B cell (primary cell): ENCODE measurements at regions not wholly inside any gene's neighbourhood (a gene's known extent, or its start where the extent isn't known, plus 50 kb on each side); places are given as distances from the start of the nearest gene placed in this dataset.

ENCODE experiments used
- ATAC-seq: fragments of 200-7000 bp; cut with Tn5 transposase; one replicate; pipeline ENCODE4 v1.10.0; 2021; ENCODE audit warnings: low read depth, mild to moderate bottlenecking, moderate number of reproducible peaks, moderate library complexity
- CTCF ChIA-PET: fragments of 350-600 bp; sonication (Branson Sonifier 250); formaldehyde crosslinking; loops from one replicate; lab custom pipeline; 2021; ENCODE audit warnings: antibody characterized with exemption, inconsistent platforms; lab: Charles Lee
- POLR2A ChIA-PET: fragments of 350-600 bp; sonication (Branson Sonifier 250); formaldehyde crosslinking; loops from one replicate; lab custom pipeline; 2021; ENCODE audit warnings: antibody characterized with exemption; lab: Charles Lee
- DNase-seq: peaks from one replicate; pipeline ENCODE4 v3.0.0; 2013
- H2AFZ ChIP-seq: 2 replicates; pipeline ENCODE4 v1.6.1; 2012; ENCODE audit warnings: mild to moderate bottlenecking, low read depth, low read length; ENCODE audit not compliant: insufficient read depth, poor library complexity, severe bottlenecking
- H3K27ac ChIP-seq, 2 donors: 1 replicate in 1 of 2; 2 replicates in 1 of 2; pipeline ENCODE4 v1.5.1; 2012 to 2013; ENCODE audit warnings: low read length in 2 of 2, mild to moderate bottlenecking in 2 of 2, moderate library complexity in 1 of 2
- H3K27me3 ChIP-seq, 4 experiments: fragments of 200-600 bp in 1 of 4; sonication (generic) in 1 of 4; replicated peaks in 1 of 4; 1 replicate in 2 of 4; 2 replicates in 2 of 4; pipeline versions ENCODE4 v1.6.1 to v1.7.0; 2013 to 2016; ENCODE audit warnings: low read length in 3 of 4, mild to moderate bottlenecking in 2 of 4, mixed read lengths in 1 of 4, moderate library complexity in 1 of 4; ENCODE audit not compliant: insufficient read depth in 4 of 4, control insufficient read depth in 3 of 4; ENCODE audit errors: control extremely low read depth in 1 of 4
- H3K36me3 ChIP-seq, 2 experiments: replicated peaks in 1 of 2; 1 replicate in 1 of 2; 2 replicates in 1 of 2; pipeline versions ENCODE4 v1.6.1 to v1.7.1; 2013; ENCODE audit warnings: low read length in 1 of 2; ENCODE audit not compliant: insufficient read depth in 2 of 2, control insufficient read depth in 1 of 2; ENCODE audit errors: control extremely low read depth in 1 of 2, extremely low read depth in 1 of 2
- H3K4me1 ChIP-seq, 2 donors: fragments of 200-600 bp in 1 of 2; sonication (generic) in 1 of 2; 1 replicate in 1 of 2; 2 replicates in 1 of 2; pipeline versions ENCODE4 v1.5.1 to v1.6.1; 2013 to 2017; ENCODE audit warnings: low read length in 2 of 2; ENCODE audit not compliant: control insufficient read depth in 2 of 2, insufficient read depth in 2 of 2
- H3K4me2 ChIP-seq: replicated peaks from 2 replicates; pipeline ENCODE3; 2012; ENCODE audit warnings: mild to moderate bottlenecking, low read depth, low read length; ENCODE audit not compliant: poor library complexity, severe bottlenecking
- H3K4me3 ChIP-seq, 5 experiments: fragments of 200-600 bp in 1 of 5; sonication (generic) in 1 of 5; 1 replicate in 3 of 5; 2 replicates in 2 of 5; pipeline versions ENCODE4 v1.5.1 to v1.7.0; 2011 to 2016; ENCODE audit warnings: low read length in 4 of 5, mild to moderate bottlenecking in 4 of 5, low read depth in 2 of 5, control low read depth in 1 of 5, moderate library complexity in 1 of 5; ENCODE audit not compliant: insufficient read depth in 1 of 5; ENCODE audit errors: control extremely low read depth in 1 of 5, extremely low read depth in 1 of 5
- H3K79me2 ChIP-seq: fragments of 200-600 bp; sonication (generic); one replicate; pipeline ENCODE4 v1.6.0; 2016; ENCODE audit warnings: low read length; ENCODE audit not compliant: control insufficient read depth, insufficient read depth
- H3K9ac ChIP-seq: fragments of 200-600 bp; sonication (generic); 2 replicates; pipeline ENCODE4 v1.6.1; 2017; ENCODE audit warnings: mild to moderate bottlenecking, low read length, moderate library complexity
- H3K9me3 ChIP-seq, 3 donors: one replicate each; pipeline versions ENCODE4 v1.6.1 to v1.7.1; 2013; ENCODE audit warnings: low read length in 2 of 3; ENCODE audit not compliant: control insufficient read depth in 2 of 3, insufficient read depth in 1 of 3; ENCODE audit errors: control extremely low read depth in 1 of 3
- H4K20me1 ChIP-seq: 2 replicates; pipeline ENCODE4 v1.6.0; 2012; ENCODE audit warnings: mild to moderate bottlenecking, low read length; ENCODE audit not compliant: insufficient read depth, control insufficient read depth, poor library complexity, severe bottlenecking
- H3K27ac Mint-ChIP-seq: one replicate; pipeline ENCODE4 v1.8.0; 2021; ENCODE audit warnings: mixed read lengths
- H3K27me3 Mint-ChIP-seq: one replicate; pipeline ENCODE4 v1.8.0; 2021; ENCODE audit warnings: mixed read lengths
- H3K4me1 Mint-ChIP-seq: one replicate; pipeline ENCODE4 v1.8.0; 2021; ENCODE audit warnings: mixed read lengths
- H3K4me3 Mint-ChIP-seq: one replicate; pipeline ENCODE4 v1.8.0; 2021; ENCODE audit warnings: mixed read lengths
- H3K9me3 Mint-ChIP-seq: one replicate; pipeline ENCODE4 v1.8.0; 2022; ENCODE audit warnings: mixed read lengths; ENCODE audit not compliant: insufficient read depth
- CTCF ChIP-seq: fragments of 200-600 bp; IDR thresholded peaks from one replicate; pipeline ENCODE4 v1.8.0; 2022; ENCODE audit warnings: antibody characterized with exemption, mild to moderate bottlenecking
- EZH2 ChIP-seq: IDR thresholded peaks from 2 replicates; pipeline ENCODE4 v1.6.1; 2012; ENCODE audit warnings: borderline replicate concordance, low read depth, mild to moderate bottlenecking, moderate library complexity, low read length; ENCODE audit not compliant: insufficient read depth, poor library complexity, severe bottlenecking
- WGBS: methylation state at CpG from one replicate; pipeline ENCODE4 v1.1.5; 2013; ENCODE audit warnings: missing lambda C conversion rate; ENCODE audit not compliant: insufficient coverage; 5-methylcytosine and 5-hydroxymethylcytosine counted together
- intact Hi-C: fragments of 100-400 bp; cut with micrococcal nuclease; formaldehyde crosslinking; loops from one replicate; pipeline ENCODE4 v1.10.0; 2022

- H3K9me3 ChIP-seq = peaks cover 0 to 4% (median 0%) of the 10 kb centered on the region in 3 donors
- ATAC-seq (no peak), DNase-seq (no peak)
- no peak overlapping the region for H3K4me2 ChIP-seq
- H3K27me3 ChIP-seq = no peaks in the 10 kb centered on the region
- no peak overlapping the region for H3K4me3 Mint-ChIP-seq
- TF ChIP-seq CTCF = no peak
- no peak for TF ChIP-seq EZH2
- H3K4me3 ChIP-seq = no peak overlapping the region
- no peaks in the 10 kb centered on the region for H3K4me1 ChIP-seq
- no peaks in the 10 kb centered on the region for H3K36me3 ChIP-seq
- peaks cover 11% of the 10 kb centered on the region for H3K9me3 Mint-ChIP-seq
- no peak overlapping the region for H3K27ac ChIP-seq
- H2AFZ ChIP-seq = no peak overlapping the region
- no peak overlapping the region for H3K27ac Mint-ChIP-seq
- H3K4me1 Mint-ChIP-seq = no peaks in the 10 kb centered on the region
- H4K20me1 ChIP-seq = no peaks in the 10 kb centered on the region
- POLR2A ChIA-PET = no interaction called here
- intact Hi-C loops = no loop called here
- CTCF ChIA-PET = no interaction called here
- H3K27me3 Mint-ChIP-seq = no peaks in the 10 kb centered on the region
- WGBS = 90% methylated on average over 3 of the region's 3 CpGs
- no peak overlapping the region for H3K9ac ChIP-seq
- no peaks in the 10 kb centered on the region for H3K79me2 ChIP-seq
These were observed 439.3 kb upstream of the CTNND2 start for GRCh38 chr5:12343558-12343957.

GRCh38 chr5:12335938-12336337 lies 431.7 kb upstream of the CTNND2 start:
- ChIA-PET CTCF (no interaction called here), POLR2A (no interaction called here)
- H3K4me2 ChIP-seq = no peak overlapping the region
- H3K27me3 Mint-ChIP-seq = no peaks in the 10 kb centered on the region
- DNase-seq (no peak), ATAC-seq (no peak)
- H3K9me3 Mint-ChIP-seq = peaks cover 9% of the 10 kb centered on the region
- H4K20me1 ChIP-seq = no peaks in the 10 kb centered on the region
- no peaks in the 10 kb centered on the region for H3K9me3 ChIP-seq
- H3K9ac ChIP-seq = no peak overlapping the region
- TF ChIP-seq EZH2 (no peak), CTCF (no peak)
- 22% methylated on average over 1 of the region's 3 CpGs for WGBS
- H3K4me3 Mint-ChIP-seq = no peak overlapping the region
- H3K27ac Mint-ChIP-seq = no peak overlapping the region
- no peaks in the 10 kb centered on the region for H3K4me1 Mint-ChIP-seq
- no peaks in the 10 kb centered on the region for H3K27me3 ChIP-seq
- H3K4me1 ChIP-seq = no peaks in the 10 kb centered on the region
- H2AFZ ChIP-seq = no peak overlapping the region
- H3K79me2 ChIP-seq = no peaks in the 10 kb centered on the region
- intact Hi-C loops = no loop called here
- no peak overlapping the region for H3K4me3 ChIP-seq
- no peaks in the 10 kb centered on the region for H3K36me3 ChIP-seq
- no peak overlapping the region for H3K27ac ChIP-seq
